Keratinocyte (primary cell): ENCODE measurements at regions not wholly inside any gene's neighbourhood (a gene's known extent, or its start where the extent isn't known, plus 50 kb on each side); places are given as distances from the start of the nearest gene placed in this dataset.

ENCODE experiments used
- CTCF ChIP-seq, 3 experiments: IDR thresholded peaks in 1 of 3; conservative IDR thresholded peaks in 1 of 3; optimal IDR thresholded peaks in 1 of 3; 2 replicates in 2 of 3; 3 replicates in 1 of 3; pipeline versions ENCODE3 to v1.5.1; 2011; ENCODE audit warnings: low read length in 3 of 3, mild to moderate bottlenecking in 3 of 3, moderate library complexity in 2 of 3, control low read depth in 1 of 3, inconsistent platforms in 1 of 3; ENCODE audit not compliant: insufficient read depth in 2 of 3; ENCODE audit errors: extremely low read depth in 1 of 3
- EZH2 ChIP-seq: IDR thresholded peaks from one replicate; pipeline ENCODE4 v1.6.1; 2012; ENCODE audit warnings: inconsistent platforms, mild to moderate bottlenecking, low read length, moderate library complexity

GRCh38 chr2:118639371-118639770, 208.1 kb downstream of the EN1 start:
- TF ChIP-seq CTCF (optimal IDR thresholded peaks at IDR 0.05 in 1 of 3, IDR thresholded peaks at IDR 0.05 in 1 of 3, conservative IDR thresholded peaks at IDR 0.05 in 1 of 3; ENCODE audit: extremely low read depth in 1 of 3, insufficient read depth in 2 of 3, low read length in 3 of 3), result no peak
- no peak for TF ChIP-seq EZH2
